GM04504 (cell line): ENCODE measurements at regions not wholly inside any gene's neighbourhood (a gene's known extent, or its start where the extent isn't known, plus 50 kb on each side); places are given as distances from the start of the nearest gene placed in this dataset.
"Not testable (repeated sequence)": the region's sequence is repeated elsewhere in the genome, so short reads cannot be mapped to it uniquely, and the experiment has no call there.

ENCODE experiments used
- DNase-seq: peaks from one replicate; pipeline ENCODE4 v3.0.0-alpha.2; 2012; ENCODE audit warnings: low read depth

DNA sequence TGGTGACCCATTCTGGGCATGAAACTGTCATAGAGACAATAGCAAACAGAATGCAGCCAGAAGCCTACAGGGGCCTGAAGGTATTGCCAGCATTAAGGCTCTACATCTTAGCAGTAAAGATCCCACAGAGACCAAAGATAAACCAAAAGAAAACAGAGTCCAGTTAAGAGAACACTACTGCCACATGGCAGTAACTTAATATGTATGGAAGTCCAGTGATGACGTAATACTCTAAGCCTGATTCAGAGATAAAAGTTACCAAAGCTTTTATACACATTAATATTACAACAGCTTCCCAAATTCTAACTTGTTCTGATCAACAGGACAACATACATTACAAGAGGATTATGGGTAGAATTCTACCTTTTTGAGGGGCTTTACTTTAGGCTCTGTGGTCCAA is 371.5 kb downstream of the PRELID2 start:
- DNase-seq = no peak

GRCh38 chr5:145462525-145462924 is 372.6 kb downstream of the PRELID2 start:
- DNase-seq = no peak

DNA sequence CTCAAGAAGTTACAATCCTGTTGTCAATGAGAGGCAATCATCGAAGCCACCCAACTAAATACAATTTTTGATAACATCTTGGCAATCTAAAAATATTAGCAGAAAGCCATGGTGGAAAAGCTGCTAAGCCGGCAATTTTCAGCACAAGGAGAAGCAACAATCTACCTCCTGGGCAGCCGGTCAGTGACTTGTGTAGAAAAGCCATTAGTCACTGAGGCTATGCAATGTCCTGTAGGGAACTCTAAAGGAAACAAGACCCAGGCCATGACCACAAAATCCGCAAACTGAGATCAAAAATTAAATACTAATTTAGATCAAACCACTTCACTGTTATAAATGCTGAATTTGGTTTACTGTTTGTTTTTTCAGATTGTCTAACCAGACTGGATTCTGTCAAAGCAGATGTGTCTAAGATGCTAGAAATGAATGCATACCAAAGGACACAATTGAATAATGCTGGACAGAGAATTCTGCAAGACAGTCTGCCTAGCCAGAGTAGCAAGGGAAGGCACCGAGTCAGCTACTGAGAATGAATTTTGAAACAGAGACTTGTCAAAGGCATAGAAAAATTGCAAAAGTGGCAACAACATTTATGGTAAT is 384.8 kb downstream of the PRELID2 start:
- no peak for DNase-seq

GRCh38 chr5:145449794-145450193 is 385.3 kb downstream of the PRELID2 start:
- DNase-seq = no peak

DNA sequence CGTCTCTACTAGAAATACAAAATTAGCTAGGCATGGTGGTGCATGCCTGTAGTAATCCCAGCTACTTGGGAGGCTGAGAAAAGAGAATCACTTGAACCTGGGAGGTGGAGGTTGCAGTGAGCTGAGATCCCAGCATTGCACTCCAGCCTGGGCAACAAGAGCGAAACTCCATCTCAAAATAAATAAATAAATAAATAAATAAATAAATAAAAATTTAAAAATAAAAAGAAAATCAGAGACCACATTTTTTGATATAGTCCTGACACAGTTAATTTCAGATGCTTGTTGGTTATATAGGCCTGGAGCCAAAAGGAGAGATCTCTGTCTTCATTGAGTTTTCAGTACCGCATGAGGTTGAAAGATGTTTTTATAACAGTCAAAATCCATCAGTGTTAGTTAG is 388.3 kb downstream of the PRELID2 start:
- DNase-seq = not testable (repeated sequence)

- no peak for DNase-seq
Observed at GRCh38 chr5:145446412-145446811, 388.7 kb downstream of the PRELID2 start.

DNA sequence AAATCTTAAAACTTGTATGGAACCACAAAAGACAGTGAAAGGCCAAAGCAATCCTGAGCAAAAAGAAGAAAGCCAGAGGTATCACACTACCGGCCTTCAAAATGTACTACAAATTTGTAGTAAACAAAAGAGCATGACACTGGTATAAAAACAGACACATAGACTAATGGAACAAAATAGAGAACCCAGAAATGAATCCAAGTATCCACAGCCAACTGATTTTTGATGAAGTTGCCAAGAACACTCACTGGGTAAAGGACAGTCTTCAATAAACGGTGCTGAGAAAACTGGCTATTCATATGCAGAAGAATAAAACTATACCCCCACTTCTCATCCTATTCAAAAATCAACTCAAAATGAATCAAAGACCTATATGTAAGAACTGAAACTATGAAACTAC is 390.1 kb downstream of the PRELID2 start:
- no peak for DNase-seq

GRCh38 chr5:145443964-145444363 is 391.2 kb downstream of the PRELID2 start:
- no peak for DNase-seq

GRCh38 chr5:145443366-145443765 is 391.8 kb downstream of the PRELID2 start:
- DNase-seq = no peak

DNA sequence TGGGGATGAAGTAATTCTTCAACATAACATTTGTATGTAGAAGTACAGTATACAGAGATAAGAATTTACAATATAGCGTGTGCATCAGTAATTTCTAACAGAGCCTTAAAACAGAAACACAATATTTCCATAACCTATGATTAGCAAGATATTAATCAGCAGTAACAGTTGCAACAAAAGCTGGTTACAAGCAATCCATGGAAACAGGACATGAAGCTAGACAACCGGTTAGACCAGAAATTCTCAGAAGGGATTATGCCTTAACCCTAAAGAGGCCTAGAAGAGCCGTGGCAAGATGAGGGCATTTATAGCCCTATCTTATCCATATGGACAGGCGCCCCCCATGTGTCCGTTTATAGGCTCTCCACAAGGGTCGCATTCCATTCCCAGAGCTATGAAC is 392.5 kb downstream of the PRELID2 start:
- DNase-seq = not testable (repeated sequence)

GRCh38 chr5:145441228-145441627 is 393.9 kb downstream of the PRELID2 start:
- DNase-seq = no peak

DNA sequence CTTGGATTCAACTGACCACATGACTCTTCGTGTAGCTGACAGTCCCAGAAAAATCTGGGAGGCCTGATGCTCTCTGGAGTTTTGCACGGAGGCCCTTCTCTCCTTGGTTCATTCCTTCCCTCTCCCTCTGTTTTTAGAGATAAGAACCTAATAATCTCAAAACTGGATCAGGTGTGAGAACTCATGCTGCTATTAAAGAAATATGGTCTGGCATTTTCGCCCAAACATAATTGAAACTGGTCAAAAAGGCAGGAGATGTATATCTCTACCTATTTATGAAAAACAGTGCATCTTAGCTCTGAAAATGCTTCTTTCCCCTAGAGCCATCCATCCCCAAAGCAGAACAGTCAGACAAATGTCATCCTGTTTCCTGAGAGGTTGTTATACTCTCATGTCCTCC is 397.5 kb downstream of the PRELID2 start:
- DNase-seq = no peak

GRCh38 chr5:145433077-145433476 is 402.1 kb downstream of the PRELID2 start:
- DNase-seq = no peak

- DNase-seq = no peak
Observed at GRCh38 chr5:145429170-145429569, 406.0 kb downstream of the PRELID2 start.

DNA sequence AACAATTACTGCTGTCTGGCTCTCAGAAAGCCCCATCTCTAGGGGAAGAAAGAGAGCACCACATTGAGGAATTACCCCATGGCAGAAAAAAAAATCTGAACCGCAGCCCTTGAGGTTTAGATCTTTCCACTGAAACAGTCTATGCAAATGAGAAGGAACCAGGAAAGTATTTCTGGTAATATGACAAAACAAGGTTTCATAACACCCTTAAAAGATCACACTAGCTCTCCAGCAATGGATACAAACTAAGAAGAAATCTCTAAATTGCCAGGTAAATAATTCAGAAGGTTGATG is 427.1 kb downstream of the PRELID2 start:
- DNase-seq = no peak

DNA sequence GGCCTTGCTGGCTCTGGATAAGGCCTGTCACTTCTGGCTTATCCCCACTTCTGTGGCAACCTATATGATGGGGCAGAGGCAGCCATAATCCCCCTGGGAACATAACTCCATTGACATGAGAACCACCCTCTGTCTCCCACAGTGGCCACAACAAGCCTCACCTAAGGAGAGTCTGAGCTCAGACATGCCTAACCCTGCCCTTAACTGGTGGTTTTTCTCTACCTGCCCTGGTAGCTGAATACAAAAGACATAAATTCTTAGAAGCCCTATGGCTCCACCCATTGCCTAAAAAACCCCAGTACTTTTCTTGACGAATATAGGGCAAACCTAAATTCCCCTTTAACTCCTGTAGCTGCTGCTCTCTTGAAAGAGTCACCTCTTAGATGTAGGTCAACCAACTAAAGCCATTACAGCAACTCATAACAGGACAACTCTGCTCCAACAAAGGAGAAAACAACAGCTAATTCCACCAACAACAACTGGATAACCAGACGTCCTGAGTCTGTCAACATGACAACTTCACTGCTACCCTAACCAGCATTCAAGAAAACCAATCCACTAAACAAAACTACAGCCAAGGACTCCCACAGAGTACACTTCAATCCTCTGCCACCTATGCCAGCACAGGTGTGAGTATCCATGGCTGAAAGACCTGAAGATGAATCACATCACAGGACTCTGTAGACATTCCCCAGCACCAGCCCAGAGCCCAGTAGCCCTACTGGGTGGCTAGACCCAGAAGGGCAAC is 427.7 kb downstream of the PRELID2 start:
- DNase-seq = no peak

GRCh38 chr5:145403992-145404391 is 431.1 kb downstream of the PRELID2 start:
- no peak for DNase-seq

- DNase-seq = no peak
Observed at GRCh38 chr5:145396888-145397287, 438.3 kb downstream of the PRELID2 start.

- DNase-seq = not testable (repeated sequence)
Observed at GRCh38 chr5:145395151-145395550, 440.0 kb downstream of the PRELID2 start.

DNA sequence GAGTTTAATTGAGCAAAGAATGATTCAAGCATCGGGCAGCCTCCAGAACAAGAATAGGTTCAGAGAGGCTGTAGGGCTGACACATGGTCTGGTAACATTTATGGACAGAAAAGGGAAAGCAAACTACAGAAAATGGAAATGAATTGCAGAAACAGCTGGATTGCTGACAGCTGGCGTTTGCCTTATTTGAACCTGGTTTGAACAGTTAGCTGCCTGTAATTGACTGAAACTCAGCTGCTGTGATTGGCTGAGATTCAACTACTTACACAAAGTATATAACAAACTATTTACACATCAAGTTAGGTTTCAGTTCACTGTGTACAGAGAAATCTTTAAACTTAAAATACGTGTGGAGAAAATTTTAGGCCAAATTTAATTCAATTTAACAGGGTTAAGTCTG is 441.7 kb downstream of the PRELID2 start:
- DNase-seq = no peak

- DNase-seq = no peak
Observed at GRCh38 chr5:145389047-145389446, 446.1 kb downstream of the PRELID2 start.

GRCh38 chr5:145385276-145385675 is 449.9 kb downstream of the PRELID2 start:
- no peak for DNase-seq

DNA sequence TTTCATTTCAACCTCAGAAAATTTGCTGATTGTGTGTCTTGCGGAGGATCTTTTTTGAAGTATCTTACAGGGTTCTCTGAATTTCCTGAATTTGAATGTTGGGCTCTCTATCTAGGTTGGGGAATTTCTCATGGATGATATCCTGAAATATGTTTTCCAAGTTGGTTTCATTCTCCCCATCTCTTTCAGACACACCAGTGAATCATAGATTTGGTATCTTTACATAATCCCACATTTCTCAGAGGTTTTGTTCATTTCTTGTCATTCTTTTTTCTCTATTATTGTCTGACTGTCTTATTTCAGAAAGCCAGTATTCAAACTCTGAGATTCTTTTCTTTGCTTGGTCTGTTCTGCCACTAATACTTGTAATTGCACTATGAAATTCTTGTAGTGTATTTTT is 456.9 kb downstream of the PRELID2 start:
- DNase-seq = no peak

GRCh38 chr5:145375521-145375920 is 459.6 kb downstream of the PRELID2 start:
- DNase-seq = no peak
